HG02973 (cell line): ENCODE measurements at regions not wholly inside any gene's neighbourhood (a gene's known extent, or its start where the extent isn't known, plus 50 kb on each side); places are given as distances from the start of the nearest gene placed in this dataset.

Experiments used
- ATAC-seq: cut with Tn5 transposase; IDR thresholded peaks from one replicate; pipeline ENCODE4 v1.9.1; 2021; ENCODE audit warnings: moderate library complexity; ENCODE audit not compliant: unreplicated experiment

DNA sequence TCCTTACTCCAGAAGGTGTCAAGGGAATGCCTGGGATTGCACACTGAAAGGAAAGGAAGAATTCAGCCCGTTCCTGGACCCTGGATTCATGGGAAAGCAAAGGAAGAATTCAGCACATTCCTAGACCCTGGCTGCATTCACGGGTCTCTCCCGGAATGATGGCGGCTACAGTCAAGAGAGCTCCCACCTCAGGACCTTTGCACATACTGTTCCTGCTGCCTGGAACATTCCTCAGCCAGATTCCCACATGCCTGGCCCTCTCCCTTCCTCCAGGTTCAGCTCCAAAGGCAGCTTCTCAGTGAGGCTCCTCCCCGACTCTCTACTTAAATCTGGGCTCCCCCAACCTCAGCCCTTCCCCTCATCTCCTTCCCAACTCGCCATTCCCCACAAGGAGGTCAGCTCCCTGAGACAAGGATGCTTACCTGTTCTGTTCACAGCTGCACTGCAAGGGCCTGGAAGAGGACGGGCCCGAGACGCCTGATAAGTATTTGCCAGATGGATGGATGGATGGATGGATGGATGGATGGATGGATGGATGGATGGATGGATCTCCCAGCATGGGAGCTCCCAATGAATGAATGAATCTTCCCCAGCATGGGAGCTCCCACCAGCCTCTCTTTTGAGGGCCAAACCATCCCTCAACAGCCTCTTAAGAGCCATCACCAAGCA lies 77.4 kb downstream of the NCOR2 start:
- no peak for ATAC-seq

GRCh38 chr12:124489220-124489619 lies 78.2 kb downstream of the NCOR2 start:
- no peak for ATAC-seq

DNA sequence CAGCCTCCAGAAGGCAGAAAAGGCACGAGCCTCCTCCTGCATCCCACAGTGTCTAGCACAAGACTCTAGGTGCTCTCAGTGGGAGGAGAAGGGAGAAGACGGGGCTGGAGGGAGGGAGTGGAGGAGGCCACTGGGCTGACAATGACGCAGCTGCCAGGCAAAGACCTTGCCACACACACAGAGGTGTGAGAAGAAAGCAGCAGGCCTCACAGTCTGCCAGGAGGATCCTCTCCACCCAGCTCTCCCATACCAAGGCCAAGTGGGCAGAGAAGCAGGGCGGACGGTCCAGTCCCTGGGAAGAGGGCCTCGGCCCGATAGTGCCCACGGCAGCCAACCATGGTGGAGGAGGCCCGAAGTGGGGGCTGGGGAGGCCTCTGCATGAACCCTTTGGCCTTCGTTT lies 78.9 kb downstream of the NCOR2 start:
- ATAC-seq: no peak

GRCh38 chr12:124487834-124488165 lies 79.6 kb downstream of the NCOR2 start:
- ATAC-seq: no peak

DNA sequence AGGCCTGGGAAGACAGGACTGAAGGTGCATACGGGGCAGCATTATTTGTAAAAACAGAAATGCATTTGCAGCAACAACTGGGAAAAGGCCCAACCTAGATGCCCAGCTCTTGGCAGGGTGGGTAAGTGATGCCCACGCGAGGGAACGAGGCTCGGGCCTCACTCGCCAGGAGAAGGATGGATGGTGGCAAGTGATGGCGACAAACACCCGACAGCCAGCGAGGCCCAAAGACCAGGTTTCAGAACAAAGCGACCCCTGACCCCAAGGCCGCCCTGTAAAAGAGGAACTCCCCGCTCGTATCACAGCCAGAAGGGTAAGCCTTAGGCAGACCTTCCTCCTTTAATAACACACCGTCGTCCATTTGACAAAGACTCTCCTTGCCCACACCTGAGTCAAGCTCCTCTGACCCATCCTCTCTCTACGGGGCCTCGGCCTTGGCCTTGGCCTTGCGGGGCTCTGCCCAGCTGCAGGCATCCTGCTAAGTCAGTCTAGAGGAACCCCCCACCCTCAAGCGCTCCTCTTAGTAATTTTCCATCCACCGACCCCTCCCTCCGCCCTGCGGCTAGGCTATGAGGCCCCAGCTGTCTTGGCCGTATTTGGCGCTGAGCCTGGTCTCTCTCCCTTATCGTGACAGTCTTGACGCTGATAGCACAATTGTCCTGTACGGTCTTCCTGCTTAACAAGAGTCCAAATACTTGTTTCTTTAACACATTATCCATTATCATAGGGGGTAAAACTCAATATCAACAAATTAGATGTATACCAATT lies 80.2 kb downstream of the NCOR2 start:
- ATAC-seq: no peak

- ATAC-seq: no peak
These were observed 81.0 kb downstream of the NCOR2 start for GRCh38 chr12:124486346-124486963.

DNA sequence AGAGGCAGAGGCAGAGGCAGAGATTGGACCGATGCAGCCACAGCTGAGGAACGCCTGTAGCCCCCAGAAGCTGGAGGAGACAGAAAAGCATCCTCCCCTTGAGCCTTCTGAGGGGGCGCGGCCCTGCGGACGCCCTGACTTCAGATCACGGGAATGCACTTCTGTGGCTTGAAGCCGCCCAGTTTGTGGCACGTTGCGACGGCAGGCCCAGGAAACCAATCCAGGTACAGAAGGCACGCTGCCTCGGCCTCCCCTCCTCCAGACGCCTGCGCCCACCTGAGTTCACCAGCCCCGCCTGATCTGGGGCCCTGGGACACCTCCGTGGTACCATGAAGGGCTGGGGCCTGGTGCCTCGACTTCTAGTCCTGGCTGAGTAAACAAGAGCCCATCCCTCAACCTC lies 82.0 kb downstream of the NCOR2 start:
- no peak for ATAC-seq

GRCh38 chr12:124484526-124484953 lies 82.9 kb downstream of the NCOR2 start:
- no peak for ATAC-seq

DNA sequence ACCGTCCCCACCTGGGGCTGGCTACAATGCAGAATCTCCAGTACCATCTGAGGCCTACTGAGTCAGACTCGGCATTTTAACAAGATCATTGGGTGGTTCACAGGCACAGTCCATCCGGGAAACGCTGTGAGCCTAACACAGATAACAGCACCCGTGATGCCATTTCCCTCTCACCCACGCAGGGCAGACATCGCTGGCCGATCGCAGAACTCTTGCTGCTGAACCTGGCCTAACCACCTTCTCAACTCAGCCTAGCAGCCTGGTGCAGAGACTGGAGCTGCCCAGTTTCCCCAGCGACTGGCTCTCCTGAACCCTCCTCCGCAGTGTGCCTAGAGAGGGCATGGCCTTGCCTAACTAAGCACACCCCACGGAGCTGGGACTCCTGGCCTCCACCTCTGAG lies 83.3 kb downstream of the NCOR2 start:
- ATAC-seq: no peak

DNA sequence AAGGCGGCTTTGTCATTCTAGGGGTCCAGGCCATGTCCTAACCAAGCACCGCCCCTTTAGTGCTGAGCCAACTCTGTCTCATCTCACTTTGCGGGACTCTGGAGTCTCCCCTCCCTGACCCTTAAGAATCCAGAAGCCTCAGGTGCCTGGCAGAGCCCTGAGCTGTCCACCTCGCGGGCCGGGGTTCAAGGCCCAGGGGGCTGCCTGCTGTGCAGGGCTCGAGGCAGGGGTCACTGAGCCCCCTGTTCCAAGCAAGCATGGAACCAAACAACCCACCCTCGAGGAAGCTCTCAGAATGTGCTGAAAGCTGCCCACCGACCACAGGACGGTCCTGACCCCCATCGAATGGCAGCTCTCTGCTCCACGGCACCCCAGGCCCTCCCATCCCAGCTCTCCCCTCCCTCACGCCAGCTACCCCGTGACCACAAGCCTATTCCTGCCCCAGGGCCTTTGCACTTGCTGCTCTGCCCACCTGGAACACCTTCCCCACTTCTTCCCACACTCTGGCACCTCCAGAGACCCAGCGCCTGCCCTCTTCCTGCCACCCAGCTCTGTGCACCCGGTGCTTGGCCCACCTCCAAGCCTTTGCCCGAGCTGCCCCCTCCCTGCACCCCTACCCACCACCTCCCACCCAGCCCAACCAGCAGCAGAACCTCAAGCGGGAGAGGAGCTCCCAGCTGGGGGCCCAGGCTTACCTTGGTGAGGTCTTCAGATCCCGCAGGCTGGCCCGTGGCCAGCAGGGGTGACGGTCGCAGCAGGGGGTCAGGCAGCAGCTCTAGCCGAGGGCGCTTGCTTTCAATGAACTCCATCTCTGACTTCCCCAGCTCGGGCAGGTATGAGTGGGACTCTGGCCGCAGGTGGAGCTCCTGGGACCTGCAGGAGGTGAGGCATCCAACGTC lies 84.3 kb downstream of the NCOR2 start:
- no peak for ATAC-seq

DNA sequence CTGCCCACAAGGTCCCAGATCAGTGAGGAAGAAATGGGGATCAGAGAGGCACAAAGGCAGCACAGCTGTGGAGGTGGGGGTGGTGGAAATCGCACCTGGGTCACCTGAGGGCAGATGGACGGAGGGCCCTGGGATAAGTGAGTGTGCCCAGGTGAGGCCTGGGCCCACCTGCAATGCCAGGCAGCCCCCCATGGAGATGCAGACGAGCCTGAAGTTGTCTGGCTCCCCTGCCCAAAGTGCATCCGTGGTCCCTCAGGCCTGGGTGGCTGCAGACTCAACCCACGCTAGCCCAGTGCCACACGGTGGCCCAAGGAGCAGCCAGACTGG lies 84.9 kb downstream of the NCOR2 start:
- ATAC-seq: no peak

DNA sequence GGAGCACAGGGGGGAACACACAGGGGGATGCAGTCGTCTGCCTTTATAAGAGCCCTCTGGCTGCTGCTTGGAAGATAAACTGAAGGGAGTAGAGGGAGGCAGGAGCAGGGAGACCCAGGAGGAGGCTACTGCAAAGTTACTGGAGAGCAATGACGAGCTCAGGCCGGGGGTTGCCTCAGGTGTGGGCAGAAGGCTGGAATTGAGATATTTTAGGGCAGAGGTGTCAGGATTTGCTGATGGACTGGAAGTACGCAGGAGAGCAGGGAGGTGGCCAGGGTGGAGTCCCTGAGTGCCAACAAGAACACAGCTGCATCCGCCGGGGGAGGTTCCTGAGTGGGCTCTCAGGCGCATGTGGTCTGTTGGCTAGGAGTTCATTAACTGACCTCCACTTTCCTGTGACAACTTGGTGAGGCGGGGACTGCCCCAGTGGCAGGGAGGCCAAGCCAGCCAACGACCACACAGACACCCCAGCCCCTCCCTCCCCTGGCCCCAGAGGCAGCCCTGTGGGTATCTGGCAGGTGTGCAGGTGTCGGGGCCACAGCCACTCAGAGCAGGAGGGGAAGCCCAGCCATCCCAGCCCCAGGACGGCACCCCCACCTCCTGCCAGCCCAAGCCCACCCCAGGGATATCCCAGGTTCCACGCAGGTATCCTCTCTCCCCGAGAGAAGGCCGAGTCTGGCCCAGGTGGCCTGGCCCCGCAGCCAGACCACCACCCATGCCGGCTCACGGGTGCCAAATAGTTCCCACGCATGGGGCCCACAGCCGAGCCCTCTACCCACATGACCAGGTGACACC lies 85.4 kb downstream of the NCOR2 start:
- ATAC-seq: no peak

DNA sequence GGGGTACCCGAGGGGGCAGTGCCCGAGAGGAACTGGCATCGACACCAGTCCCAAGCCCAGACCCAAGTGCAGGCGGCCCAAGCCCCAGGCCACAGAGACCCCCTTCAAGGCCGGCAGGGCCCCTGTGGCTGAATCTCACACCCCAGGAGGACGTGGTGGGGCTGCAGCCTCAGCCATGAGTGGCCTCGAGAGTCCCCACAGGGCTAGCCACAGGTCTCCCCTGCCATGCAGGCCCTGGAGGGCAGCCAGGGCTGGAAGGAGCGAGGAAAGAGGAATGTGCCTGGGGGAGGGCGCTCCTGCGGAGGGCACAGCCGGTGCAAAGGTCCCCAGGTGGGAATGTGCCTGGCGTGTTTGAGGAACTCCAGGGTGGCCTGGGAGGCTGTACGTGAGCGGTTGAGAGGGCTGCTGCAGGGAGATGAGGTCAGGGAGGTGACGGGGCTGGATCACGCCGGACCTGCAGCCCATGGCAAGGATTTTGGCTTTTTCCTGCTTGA lies 86.1 kb downstream of the NCOR2 start:
- no peak for ATAC-seq

GRCh38 chr12:124480469-124481256 lies 86.7 kb downstream of the NCOR2 start:
- ATAC-seq: peak; percentile 68

GRCh38 chr12:124479680-124480468 lies 87.5 kb downstream of the NCOR2 start:
- ATAC-seq: no peak

GRCh38 chr12:124478985-124479645 lies 88.3 kb downstream of the NCOR2 start:
- no peak for ATAC-seq

GRCh38 chr12:124478416-124478815 lies 89.0 kb downstream of the NCOR2 start:
- ATAC-seq: no peak
